ENCODE measurements at regions not wholly inside any gene's neighbourhood (a gene's known extent, or its start where the extent isn't known, plus 50 kb on each side); places are given as distances from the start of the nearest gene placed in this dataset.

- H3K4me3 ChIP-seq (ENCODE audit: low read depth, low read length), result no peak overlapping the region
- TF ChIP-seq CTCF (conservative IDR thresholded peaks at IDR 0.05; ENCODE audit: low read depth, low read length), result no peak
- no peak for DNase-seq (ENCODE audit: low read depth)
Observed at GRCh38 chr3:165389653-165390052, 193.5 kb upstream of the SLITRK3 start.

- no peak overlapping the region for H3K4me3 ChIP-seq (ENCODE audit: low read depth, low read length)
- TF ChIP-seq CTCF (conservative IDR thresholded peaks at IDR 0.05; ENCODE audit: low read depth, low read length), result no peak
- DNase-seq (ENCODE audit: low read depth), result no peak
Observed at GRCh38 chr3:165389064-165389463, 192.9 kb upstream of the SLITRK3 start.

- DNase-seq (ENCODE audit: low read depth), result no peak
- H3K4me3 ChIP-seq (ENCODE audit: low read depth, low read length), result no peak overlapping the region
- TF ChIP-seq CTCF (conservative IDR thresholded peaks at IDR 0.05; ENCODE audit: low read depth, low read length), result no peak
Observed at GRCh38 chr3:165383381-165383780, 187.2 kb upstream of the SLITRK3 start.

GRCh38 chr3:165382672-165383071 lies 186.5 kb upstream of the SLITRK3 start:
- no peak overlapping the region for H3K4me3 ChIP-seq (ENCODE audit: low read depth, low read length)
- no peak for DNase-seq (ENCODE audit: low read depth)
- no peak for TF ChIP-seq CTCF (conservative IDR thresholded peaks at IDR 0.05; ENCODE audit: low read depth, low read length)

- no peak for DNase-seq (ENCODE audit: low read depth)
- no peak overlapping the region for H3K4me3 ChIP-seq (ENCODE audit: low read depth, low read length)
- no peak for TF ChIP-seq CTCF (conservative IDR thresholded peaks at IDR 0.05; ENCODE audit: low read depth, low read length)
Observed at GRCh38 chr3:165378761-165379160, 182.6 kb upstream of the SLITRK3 start.

- DNase-seq (ENCODE audit: low read depth), result no peak
- no peak overlapping the region for H3K4me3 ChIP-seq (ENCODE audit: low read depth, low read length)
- no peak for TF ChIP-seq CTCF (conservative IDR thresholded peaks at IDR 0.05; ENCODE audit: low read depth, low read length)
Observed at GRCh38 chr3:165359005-165359404, 162.8 kb upstream of the SLITRK3 start.

- no peak for DNase-seq (ENCODE audit: low read depth)
- H3K4me3 ChIP-seq (ENCODE audit: low read depth, low read length), result no peak overlapping the region
- TF ChIP-seq CTCF (conservative IDR thresholded peaks at IDR 0.05; ENCODE audit: low read depth, low read length), result no peak
Observed at GRCh38 chr3:165355316-165355715, 159.1 kb upstream of the SLITRK3 start.
